Astrocyte (in vitro differentiated cells and primary cell): ENCODE measurements at regions not wholly inside any gene's neighbourhood (a gene's known extent, or its start where the extent isn't known, plus 50 kb on each side); places are given as distances from the start of the nearest gene placed in this dataset.

Experiments used
- DNase-seq: peaks from one replicate; pipeline ENCODE4 v3.0.0-alpha.2; 2010; ENCODE audit warnings: low read depth
- FAIRE-seq: peaks from 2 replicates; lab custom pipeline; 2011; peaks lifted over from hg19 to GRCh38; lab: Jason Lieb, UNC
- H2AFZ ChIP-seq: 2 replicates; pipeline ENCODE4 v1.6.0; 2012; ENCODE audit warnings: low read depth, low read length, inconsistent platforms
- H3K27ac ChIP-seq: 2 replicates; pipeline ENCODE4 v1.5.1; 2011; ENCODE audit warnings: low read depth, low read length, inconsistent platforms
- H3K27me3 ChIP-seq: 2 replicates; pipeline ENCODE4 v1.6.0; 2011; ENCODE audit warnings: low read length, inconsistent platforms; ENCODE audit not compliant: insufficient read depth
- H3K36me3 ChIP-seq: 2 replicates; pipeline ENCODE4 v1.5.1; 2011; ENCODE audit warnings: low read length, inconsistent platforms; ENCODE audit not compliant: insufficient read depth
- H3K4me1 ChIP-seq: 2 replicates; pipeline ENCODE4 v1.5.1; 2011; ENCODE audit warnings: low read length, inconsistent platforms; ENCODE audit not compliant: insufficient read depth
- H3K4me2 ChIP-seq: 2 replicates; pipeline ENCODE4 v1.6.0; 2012; ENCODE audit warnings: low read length, inconsistent platforms
- H3K4me3 ChIP-seq: 2 replicates; pipeline ENCODE4 v1.5.1; 2011; ENCODE audit warnings: low read depth, mild to moderate bottlenecking, low read length, inconsistent platforms; ENCODE audit not compliant: insufficient read depth
- H3K79me2 ChIP-seq: 2 replicates; pipeline ENCODE4 v1.6.0; 2012; ENCODE audit warnings: mild to moderate bottlenecking, low read length, inconsistent platforms; ENCODE audit not compliant: insufficient read depth
- H3K9ac ChIP-seq: 2 replicates; pipeline ENCODE4 v1.6.0; 2012; ENCODE audit warnings: mild to moderate bottlenecking, low read length, inconsistent platforms
- H3K9me3 ChIP-seq: 2 replicates; pipeline ENCODE4 v1.5.1; 2012; ENCODE audit warnings: low read depth, mild to moderate bottlenecking, low read length, inconsistent platforms; ENCODE audit not compliant: insufficient read depth
- H4K20me1 ChIP-seq: 2 replicates; pipeline ENCODE4 v1.6.0; 2012; ENCODE audit warnings: low read length, inconsistent platforms; ENCODE audit not compliant: insufficient read depth
- H3K27ac Mint-ChIP-seq: one replicate; pipeline ENCODE4 v1.8.0; 2021; ENCODE audit warnings: mild to moderate bottlenecking, mixed read lengths; ENCODE audit not compliant: unreplicated experiment
- H3K27me3 Mint-ChIP-seq: one replicate; pipeline ENCODE4 v1.8.0; 2021; ENCODE audit warnings: low read depth, mixed read lengths; ENCODE audit not compliant: unreplicated experiment
- H3K36me3 Mint-ChIP-seq: one replicate; pipeline ENCODE4 v1.8.0; 2021; ENCODE audit warnings: low read depth, mixed read lengths; ENCODE audit not compliant: unreplicated experiment
- H3K4me1 Mint-ChIP-seq: one replicate; pipeline ENCODE4 v1.8.0; 2021; ENCODE audit warnings: low read depth, mixed read lengths; ENCODE audit not compliant: unreplicated experiment
- H3K4me3 Mint-ChIP-seq: one replicate; pipeline ENCODE4 v1.8.0; 2021; ENCODE audit warnings: mild to moderate bottlenecking, moderate library complexity, mixed read lengths; ENCODE audit not compliant: unreplicated experiment
- H3K9me3 Mint-ChIP-seq: one replicate; pipeline ENCODE4 v1.8.0; 2021; ENCODE audit warnings: mild to moderate bottlenecking, mixed read lengths; ENCODE audit not compliant: unreplicated experiment
- CTCF ChIP-seq: IDR thresholded peaks from 2 replicates; pipeline ENCODE4 v1.5.1; 2011; ENCODE audit warnings: low read depth, mild to moderate bottlenecking, inconsistent platforms, low read length, moderate library complexity; ENCODE audit not compliant: insufficient read depth
- EZH2 ChIP-seq: IDR thresholded peaks from 2 replicates; pipeline ENCODE4 v1.6.1; 2012; ENCODE audit warnings: mild to moderate bottlenecking, low read length, inconsistent platforms; ENCODE audit not compliant: insufficient read depth

DNA sequence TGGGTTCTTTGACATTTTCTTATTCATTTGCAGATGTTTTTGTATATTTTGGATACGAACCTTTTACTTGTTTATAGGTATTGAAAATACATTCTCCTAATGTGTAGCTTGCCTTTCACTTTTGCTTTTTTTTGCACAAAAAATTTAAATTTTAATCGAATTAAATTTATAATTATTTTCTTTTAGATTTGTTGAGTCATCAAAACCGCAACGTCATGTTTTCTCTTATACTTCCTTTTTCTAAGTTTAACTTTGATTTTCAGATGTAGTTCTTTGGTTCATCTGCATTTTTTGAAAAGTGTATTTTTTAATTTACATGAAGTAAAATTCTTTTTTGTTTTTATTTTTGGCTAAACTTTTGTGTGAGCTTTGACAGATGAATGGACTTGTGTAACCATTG is 243.7 kb upstream of the DPYD start:
- no peak for DNase-seq
- no peak overlapping the region for H3K4me3 Mint-ChIP-seq
- H3K36me3 Mint-ChIP-seq: peaks cover 2% of the 10 kb centered on the region
- H3K4me1 Mint-ChIP-seq: peaks cover 4% of the 10 kb centered on the region
- no peaks in the 10 kb centered on the region for H3K36me3 ChIP-seq
- no peaks in the 10 kb centered on the region for H4K20me1 ChIP-seq
- H3K9me3 ChIP-seq: no peaks in the 10 kb centered on the region
- H3K27me3 Mint-ChIP-seq: no peaks in the 10 kb centered on the region
- H3K9me3 Mint-ChIP-seq: no peaks in the 10 kb centered on the region
- TF ChIP-seq EZH2: no peak
- TF ChIP-seq CTCF: no peak
- no peaks in the 10 kb centered on the region for H3K27me3 ChIP-seq
- no peaks in the 10 kb centered on the region for H3K79me2 ChIP-seq
- no peak overlapping the region for H3K27ac ChIP-seq
- H2AFZ ChIP-seq: no peak overlapping the region
- no peak for FAIRE-seq
- H3K4me1 ChIP-seq: no peaks in the 10 kb centered on the region
- no peak overlapping the region for H3K4me3 ChIP-seq
- H3K9ac ChIP-seq: no peak overlapping the region
- H3K27ac Mint-ChIP-seq: no peak overlapping the region
- H3K4me2 ChIP-seq: no peak overlapping the region

GRCh38 chr1:98157524-98158313 is 236.9 kb upstream of the DPYD start:
- DNase-seq: peak; percentile 35
- Histone ChIP-seq H3K27ac (no peak overlapping the region), H4K20me1 (no peaks in the 10 kb centered on the region), H3K9ac (no peak overlapping the region), H3K4me2 (peak overlapping the region; percentile 13), H3K9me3 (no peaks in the 10 kb centered on the region), H3K79me2 (no peaks in the 10 kb centered on the region), H3K4me3 (no peak overlapping the region), H3K4me1 (no peaks in the 10 kb centered on the region), H3K27me3 (no peaks in the 10 kb centered on the region), H3K36me3 (no peaks in the 10 kb centered on the region), H2AFZ (no peak overlapping the region)
- Mint-ChIP-seq H3K36me3 (peaks cover 7% of the 10 kb centered on the region), H3K4me3 (no peak overlapping the region), H3K27ac (no peak overlapping the region), H3K4me1 (peaks cover 7% of the 10 kb centered on the region), H3K27me3 (no peaks in the 10 kb centered on the region), H3K9me3 (peaks cover 13% of the 10 kb centered on the region)
- FAIRE-seq: peak; percentile 32
- no peak for TF ChIP-seq CTCF
- TF ChIP-seq EZH2: no peak

DNA sequence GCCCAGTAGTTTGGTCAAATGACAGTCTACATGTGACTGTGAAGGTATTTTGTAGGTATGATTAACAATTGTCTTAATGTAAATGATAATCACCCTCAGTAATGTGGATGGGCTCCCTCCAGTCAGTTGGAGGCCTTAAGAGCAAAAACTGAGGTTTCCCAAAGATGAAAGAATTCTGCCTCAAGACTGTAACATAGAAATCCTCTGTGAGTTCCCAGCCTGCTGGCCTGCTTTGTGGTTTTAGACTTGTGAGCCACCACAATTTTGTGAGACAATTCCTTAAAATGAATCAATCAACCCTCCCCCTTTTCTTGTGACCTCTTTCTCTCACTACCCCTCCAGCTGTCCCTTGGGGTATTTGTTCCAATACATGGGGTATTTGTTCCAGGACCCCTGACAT is 226.4 kb upstream of the DPYD start:
- no peaks in the 10 kb centered on the region for H3K27me3 ChIP-seq
- Mint-ChIP-seq H3K27ac (peak overlapping the region; percentile 48), H3K36me3 (peaks cover 5% of the 10 kb centered on the region), H3K4me3 (no peak overlapping the region), H3K4me1 (peaks cover 16% of the 10 kb centered on the region), H3K27me3 (no peaks in the 10 kb centered on the region), H3K9me3 (peaks cover 10% of the 10 kb centered on the region)
- H4K20me1 ChIP-seq: no peaks in the 10 kb centered on the region
- no peak overlapping the region for H3K4me2 ChIP-seq
- H3K79me2 ChIP-seq: no peaks in the 10 kb centered on the region
- no peak overlapping the region for H3K27ac ChIP-seq
- no peak for TF ChIP-seq EZH2
- TF ChIP-seq CTCF: no peak
- H3K36me3 ChIP-seq: no peaks in the 10 kb centered on the region
- no peak overlapping the region for H3K9ac ChIP-seq
- H3K9me3 ChIP-seq: no peaks in the 10 kb centered on the region
- H3K4me3 ChIP-seq: no peak overlapping the region
- DNase-seq (peak; percentile 52), FAIRE-seq (no peak)
- H2AFZ ChIP-seq: no peak overlapping the region
- no peaks in the 10 kb centered on the region for H3K4me1 ChIP-seq
